Fibroblast of the aortic adventitia (primary cell): ENCODE measurements at regions not wholly inside any gene's neighbourhood (a gene's known extent, or its start where the extent isn't known, plus 50 kb on each side); places are given as distances from the start of the nearest gene placed in this dataset.

ENCODE experiments used
- DNase-seq: peaks from one replicate; pipeline ENCODE4 v3.0.0-alpha.2; 2010; ENCODE audit warnings: low read depth
- H3K4me3 ChIP-seq: 2 replicates; pipeline ENCODE4 v1.5.1; 2011; ENCODE audit warnings: low read depth, mild to moderate bottlenecking, control low read depth, low read length, moderate library complexity
- TF ChIP-seq, protein P1 (sequence below): IDR thresholded peaks from 2 replicates; pipeline ENCODE4 v1.5.1; 2011; ENCODE audit warnings: mild to moderate bottlenecking, low read length, control low read depth, inconsistent platforms; ENCODE audit not compliant: insufficient read depth

DNA sequence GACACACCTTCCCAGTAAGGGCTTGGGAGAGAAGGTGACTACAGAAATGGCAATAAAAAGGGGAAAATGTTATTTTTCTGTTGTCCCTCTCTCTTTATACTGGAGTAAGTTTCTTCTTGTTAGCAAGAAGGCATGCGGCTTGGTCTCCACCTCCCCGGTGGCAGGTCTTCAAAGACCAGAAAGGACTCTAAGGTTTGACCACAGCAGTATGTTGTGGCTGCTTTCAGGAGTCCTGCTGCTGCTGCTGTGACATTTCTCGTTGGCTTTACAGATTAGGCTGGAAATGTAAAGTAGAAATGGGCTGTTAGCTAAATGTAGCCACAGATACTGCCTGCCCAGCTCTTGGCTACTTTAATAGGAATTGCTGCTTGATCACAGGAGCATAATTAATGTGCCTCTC lies 175.8 kb upstream of the ZBTB20 start:
- no peak for DNase-seq
- TF ChIP-seq, protein P1, sequence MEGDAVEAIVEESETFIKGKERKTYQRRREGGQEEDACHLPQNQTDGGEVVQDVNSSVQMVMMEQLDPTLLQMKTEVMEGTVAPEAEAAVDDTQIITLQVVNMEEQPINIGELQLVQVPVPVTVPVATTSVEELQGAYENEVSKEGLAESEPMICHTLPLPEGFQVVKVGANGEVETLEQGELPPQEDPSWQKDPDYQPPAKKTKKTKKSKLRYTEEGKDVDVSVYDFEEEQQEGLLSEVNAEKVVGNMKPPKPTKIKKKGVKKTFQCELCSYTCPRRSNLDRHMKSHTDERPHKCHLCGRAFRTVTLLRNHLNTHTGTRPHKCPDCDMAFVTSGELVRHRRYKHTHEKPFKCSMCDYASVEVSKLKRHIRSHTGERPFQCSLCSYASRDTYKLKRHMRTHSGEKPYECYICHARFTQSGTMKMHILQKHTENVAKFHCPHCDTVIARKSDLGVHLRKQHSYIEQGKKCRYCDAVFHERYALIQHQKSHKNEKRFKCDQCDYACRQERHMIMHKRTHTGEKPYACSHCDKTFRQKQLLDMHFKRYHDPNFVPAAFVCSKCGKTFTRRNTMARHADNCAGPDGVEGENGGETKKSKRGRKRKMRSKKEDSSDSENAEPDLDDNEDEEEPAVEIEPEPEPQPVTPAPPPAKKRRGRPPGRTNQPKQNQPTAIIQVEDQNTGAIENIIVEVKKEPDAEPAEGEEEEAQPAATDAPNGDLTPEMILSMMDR: no peak
- H3K4me3 ChIP-seq: no peak overlapping the region

- no peak for DNase-seq
- no peak overlapping the region for H3K4me3 ChIP-seq
- TF ChIP-seq, protein P1: no peak
Observed at GRCh38 chr3:115323380-115323779, 176.3 kb upstream of the ZBTB20 start.

DNA sequence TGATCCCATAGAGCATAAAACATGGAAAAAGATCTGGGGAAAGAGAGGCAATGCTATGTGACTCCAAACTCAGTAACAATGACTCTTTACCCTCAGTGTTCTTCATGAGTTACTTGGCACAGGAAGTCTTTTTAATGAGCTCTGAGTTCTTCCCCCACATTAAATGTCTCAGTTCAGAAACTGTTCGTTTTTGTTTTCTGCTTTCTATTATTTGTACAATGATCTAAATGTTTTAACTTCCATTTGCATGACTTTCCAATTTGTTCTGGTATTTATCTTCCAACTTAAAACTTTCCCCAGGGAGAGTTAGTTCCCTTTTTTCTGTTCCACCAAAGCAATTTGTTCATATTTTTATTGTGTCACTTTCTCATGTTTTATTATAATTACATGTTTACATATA lies 177.0 kb upstream of the ZBTB20 start:
- TF ChIP-seq, protein P1: no peak
- no peak overlapping the region for H3K4me3 ChIP-seq
- no peak for DNase-seq

- peak; percentile 67 for DNase-seq
- H3K4me3 ChIP-seq: no peak overlapping the region
- TF ChIP-seq, protein P1: no peak
Observed at GRCh38 chr3:115325539-115325938, 178.5 kb upstream of the ZBTB20 start.

GRCh38 chr3:115330430-115330829 lies 183.3 kb upstream of the ZBTB20 start:
- TF ChIP-seq, protein P1: no peak
- H3K4me3 ChIP-seq: no peak overlapping the region
- peak; percentile 70 for DNase-seq

DNA sequence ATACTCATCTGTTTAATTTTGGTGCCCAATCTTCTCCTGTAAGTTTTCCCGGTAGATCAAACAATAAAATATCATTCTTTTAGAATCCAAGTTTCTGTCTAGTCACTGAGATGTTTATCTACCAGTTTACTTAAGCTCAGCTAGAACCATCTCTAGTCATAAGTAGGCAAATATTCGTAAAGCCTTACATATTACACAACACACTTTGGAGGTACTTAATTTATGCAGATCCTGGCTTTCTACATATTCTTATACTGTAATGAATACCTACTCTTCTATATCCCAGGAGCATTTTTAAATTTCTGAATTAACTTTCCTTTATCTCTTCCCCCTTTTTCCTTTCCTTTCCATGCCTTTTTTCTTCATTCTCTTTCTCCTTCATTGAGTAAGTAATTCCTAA lies 185.9 kb upstream of the ZBTB20 start:
- TF ChIP-seq, protein P1: no peak
- H3K4me3 ChIP-seq: no peak overlapping the region
- no peak for DNase-seq

DNA sequence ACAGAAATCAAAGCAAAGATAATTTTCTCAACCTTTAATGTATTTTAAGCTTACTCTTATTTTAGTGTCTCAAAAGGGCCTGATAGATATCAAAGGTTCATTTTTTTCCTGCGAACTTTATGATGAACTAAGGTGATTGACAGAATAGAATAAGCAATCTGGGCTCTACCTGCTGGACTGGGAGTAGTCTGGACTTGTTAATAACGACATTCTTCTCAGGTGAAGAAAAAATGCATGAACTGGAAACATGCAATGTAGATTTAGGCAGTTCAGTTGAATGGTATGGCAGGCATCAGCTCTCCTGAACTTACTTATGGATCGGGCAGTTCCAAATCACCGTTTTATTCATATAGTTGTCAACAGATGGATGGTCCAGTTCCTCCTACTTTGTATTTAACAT lies 189.7 kb upstream of the ZBTB20 start:
- TF ChIP-seq, protein P1: no peak
- no peak for DNase-seq
- no peak overlapping the region for H3K4me3 ChIP-seq
